ENCODE measurements at regions not wholly inside any gene's neighbourhood (a gene's known extent, or its start where the extent isn't known, plus 50 kb on each side); places are given as distances from the start of the nearest gene placed in this dataset.
"Not testable (repeated sequence)": the region's sequence is repeated elsewhere in the genome, so short reads cannot be mapped to it uniquely, and the experiment has no call there.

- Histone ChIP-seq H3K9me3 (no peaks in the 10 kb centered on the region), H3K36me3 (no peaks in the 10 kb centered on the region), H3K4me3 (no peak overlapping the region), H3K27ac (no peak overlapping the region), H3K4me1 (replicated peaks) (no peaks in the 10 kb centered on the region), H3K27me3 (replicated peaks; ENCODE audit: insufficient read depth) (no peaks in the 10 kb centered on the region)
- TF ChIP-seq POLR2A (IDR thresholded peaks at IDR 0.05) (no peak), CTCF (IDR thresholded peaks at IDR 0.05) (no peak), POLR2AphosphoS5 (IDR thresholded peaks at IDR 0.05) (no peak)
- no peak for DNase-seq (ENCODE audit: low spot score)
- intact Hi-C loops (cut with DNase I) = no loop called here
- 89% methylated on average over 2 of the region's 2 CpGs for WGBS
Measured at GRCh38 chr4:116126794-116127193, 958.6 kb downstream of the TRAM1L1 start.

- Histone ChIP-seq H3K36me3 (no peaks in the 10 kb centered on the region), H3K27me3 (replicated peaks; ENCODE audit: insufficient read depth) (no peaks in the 10 kb centered on the region), H3K27ac (no peak overlapping the region), H3K4me1 (replicated peaks) (no peaks in the 10 kb centered on the region), H3K4me3 (no peak overlapping the region), H3K9me3 (no peaks in the 10 kb centered on the region)
- no peak for DNase-seq (ENCODE audit: low spot score)
- TF ChIP-seq POLR2AphosphoS5 (IDR thresholded peaks at IDR 0.05) (no peak), POLR2A (IDR thresholded peaks at IDR 0.05) (no peak), CTCF (IDR thresholded peaks at IDR 0.05) (no peak)
- intact Hi-C loops (cut with DNase I) = no loop called here
- 42% methylated on average over 1 of the region's 1 CpG for WGBS
Measured at GRCh38 chr4:116122124-116122523, 963.3 kb downstream of the TRAM1L1 start.

GRCh38 chr4:116118221-116118620, 967.2 kb downstream of the TRAM1L1 start:
- intact Hi-C loops (cut with DNase I) = no loop called here
- WGBS = 54% methylated on average over 3 of the region's 3 CpGs

GRCh38 chr4:116112861-116113260, 972.5 kb downstream of the TRAM1L1 start:
- intact Hi-C loops (cut with DNase I); H3K36me3 ChIP-seq; DNase-seq (ENCODE audit: low spot score); H3K4me1 ChIP-seq (replicated peaks); H3K27me3 ChIP-seq (replicated peaks; ENCODE audit: insufficient read depth); H3K9me3 ChIP-seq; H3K4me3 ChIP-seq; H3K27ac ChIP-seq: not testable (repeated sequence)
- 90% methylated on average over 3 of the region's 3 CpGs for WGBS

More at GRCh38 chr4:116118221-116118620, 967.2 kb downstream of the TRAM1L1 start:
- no peaks in the 10 kb centered on the region for H3K27me3 ChIP-seq (replicated peaks; ENCODE audit: insufficient read depth)
- no peak for TF ChIP-seq CTCF (IDR thresholded peaks at IDR 0.05)
- no peak for TF ChIP-seq POLR2A (IDR thresholded peaks at IDR 0.05)
- no peak for TF ChIP-seq POLR2AphosphoS5 (IDR thresholded peaks at IDR 0.05)
- no peak overlapping the region for H3K4me3 ChIP-seq
- no peak for DNase-seq (ENCODE audit: low spot score)
- H3K4me1 ChIP-seq (replicated peaks) = no peaks in the 10 kb centered on the region
- no peaks in the 10 kb centered on the region for H3K9me3 ChIP-seq
- H3K36me3 ChIP-seq = no peaks in the 10 kb centered on the region
- no peak overlapping the region for H3K27ac ChIP-seq

GRCh38 chr4:116110713-116111112, 974.7 kb downstream of the TRAM1L1 start:
- no peak overlapping the region for H3K27ac ChIP-seq
- no peak for DNase-seq (ENCODE audit: low spot score)
- WGBS = 75% methylated on average over 3 of the region's 3 CpGs
- TF ChIP-seq POLR2AphosphoS5 (IDR thresholded peaks at IDR 0.05) (no peak), CTCF (IDR thresholded peaks at IDR 0.05) (no peak), POLR2A (IDR thresholded peaks at IDR 0.05) (no peak)
- intact Hi-C loops (cut with DNase I) = no loop called here
- H3K27me3 ChIP-seq (replicated peaks; ENCODE audit: insufficient read depth) = no peaks in the 10 kb centered on the region
- H3K9me3 ChIP-seq = no peaks in the 10 kb centered on the region
- no peaks in the 10 kb centered on the region for H3K36me3 ChIP-seq
- no peak overlapping the region for H3K4me3 ChIP-seq
- no peaks in the 10 kb centered on the region for H3K4me1 ChIP-seq (replicated peaks)
